ENCODE measurements at regions not wholly inside any gene's neighbourhood (a gene's known extent, or its start where the extent isn't known, plus 50 kb on each side); places are given as distances from the start of the nearest gene placed in this dataset.
A peak's percentile ranks its signal among the peaks of the same experiment; 100 is the strongest.

- TF ChIP-seq TSHZ2 (CRISPR knock-in tag; IDR thresholded peaks at IDR 0.05) (peak; percentile 63), ESRRG (CRISPR knock-in tag; IDR thresholded peaks at IDR 0.05) (no peak), TCF4 (CRISPR knock-in tag; IDR thresholded peaks at IDR 0.05; ENCODE audit: borderline replicate concordance) (peak; percentile 90), RARB (CRISPR knock-in tag; IDR thresholded peaks at IDR 0.05) (no peak), POU6F1 (CRISPR knock-in tag; IDR thresholded peaks at IDR 0.05; ENCODE audit: borderline replicate concordance, low read depth) (no peak; the same call in 1 of the 2 replicates), ZNF8 (CRISPR knock-in tag; IDR thresholded peaks at IDR 0.05) (peak; percentile 14; the same call in 1 of the 2 replicates)
Measured at GRCh38 chr3:61416618-61417017, 144.8 kb upstream of the PTPRG start (continued).

GRCh38 chr3:61417352-61417751 is 144.0 kb upstream of the PTPRG start:
- ATAC-seq, result peak; percentile 47
- no peak for TF ChIP-seq ZC3H10 (CRISPR knock-in tag; IDR thresholded peaks at IDR 0.05)
- no peak for TF ChIP-seq TOX (CRISPR knock-in tag; IDR thresholded peaks at IDR 0.05; ENCODE audit: borderline replicate concordance)
- no peak for TF ChIP-seq ARNTL (CRISPR knock-in tag; IDR thresholded peaks at IDR 0.05; ENCODE audit: borderline replicate concordance, low read depth)
- no peak for TF ChIP-seq CREB5 (CRISPR knock-in tag; IDR thresholded peaks at IDR 0.05; ENCODE audit: low read depth)
- TF ChIP-seq ZFP30 (CRISPR knock-in tag; IDR thresholded peaks at IDR 0.05), result no peak

GRCh38 chr3:61420136-61420759 is 141.1 kb upstream of the PTPRG start:
- TF ChIP-seq ZC3H10 (CRISPR knock-in tag; IDR thresholded peaks at IDR 0.05) (no peak), RARB (CRISPR knock-in tag; IDR thresholded peaks at IDR 0.05) (no peak), SNAI2 (CRISPR knock-in tag; IDR thresholded peaks at IDR 0.05) (no peak), ZNF565 (CRISPR knock-in tag; conservative IDR thresholded peaks at IDR 0.05; ENCODE audit: low read depth) (no peak), GLIS3 (CRISPR knock-in tag; IDR thresholded peaks at IDR 0.05) (no peak), ZFP3 (CRISPR knock-in tag; IDR thresholded peaks at IDR 0.05) (no peak), POU6F1 (CRISPR knock-in tag; IDR thresholded peaks at IDR 0.05; ENCODE audit: borderline replicate concordance, low read depth) (no peak), ARNTL (CRISPR knock-in tag; IDR thresholded peaks at IDR 0.05; ENCODE audit: borderline replicate concordance, low read depth) (no peak), CSRNP3 (CRISPR knock-in tag; IDR thresholded peaks at IDR 0.05) (no peak)
- ATAC-seq, result no peak

GRCh38 chr3:61422945-61423673 is 138.3 kb upstream of the PTPRG start:
- no peak for ATAC-seq
- TF ChIP-seq CREB5 (CRISPR knock-in tag; IDR thresholded peaks at IDR 0.05; ENCODE audit: low read depth) (no peak), TSHZ2 (CRISPR knock-in tag; IDR thresholded peaks at IDR 0.05) (no peak), SNAI2 (CRISPR knock-in tag; IDR thresholded peaks at IDR 0.05) (no peak), ZNF70 (CRISPR knock-in tag; IDR thresholded peaks at IDR 0.05) (no peak), GLIS3 (CRISPR knock-in tag; IDR thresholded peaks at IDR 0.05) (no peak), ZNF565 (CRISPR knock-in tag; conservative IDR thresholded peaks at IDR 0.05; ENCODE audit: low read depth) (no peak)
